ENCODE measurements at regions not wholly inside any gene's neighbourhood (a gene's known extent, or its start where the extent isn't known, plus 50 kb on each side); places are given as distances from the start of the nearest gene placed in this dataset.

GRCh38 chr6:116990679-116991078, 113.6 kb downstream of the RFX6 start:
- 0% methylated on average over 1 of the region's 1 CpG for WGBS (ENCODE audit: insufficient coverage, insufficient replicate concordance, low lambda C conversion rate, missing lambda C conversion rate)
- no peak overlapping the region for H3K4me3 ChIP-seq
- no peak overlapping the region for H3K9ac ChIP-seq (ENCODE audit: control insufficient read depth, insufficient read depth, low read length)
- no peak overlapping the region for H3K4me2 ChIP-seq (ENCODE audit: control insufficient read depth, insufficient read depth)
- ATAC-seq (no peak), DNase-seq (ENCODE audit: low read depth, low spot score) (no peak), FAIRE-seq (no peak)
- POLR2A ChIA-PET: no interaction called here
- no peaks in the 10 kb centered on the region for H3K79me2 ChIP-seq (ENCODE audit: control insufficient read depth, insufficient read depth, low read length)
- no peaks in the 10 kb centered on the region for H4K20me1 ChIP-seq (ENCODE audit: control insufficient read depth, insufficient read depth)
- intact Hi-C loops (cut with micrococcal nuclease; ENCODE audit: unreplicated experiment): no loop called here
- CTCF ChIA-PET: no interaction called here
- TF ChIP-seq EGR1 (IDR thresholded peaks at IDR 0.05; ENCODE audit: borderline replicate concordance in 1 of 2, low read depth in 2 of 2, low read length in 2 of 2): no peak
- no peak for TF ChIP-seq PBX3 (IDR thresholded peaks at IDR 0.05; ENCODE audit: insufficient replicate concordance, low read depth, low read length)
- TF ChIP-seq NFYB (IDR thresholded peaks at IDR 0.05; ENCODE audit: insufficient read depth, low read depth, low read length): no peak
- TF ChIP-seq EP300 (IDR thresholded peaks at IDR 0.05; ENCODE audit: borderline replicate concordance in 1 of 2, control insufficient read depth in 1 of 2, low read depth in 2 of 2, low read length in 2 of 2): no peak
- TF ChIP-seq IRF5 (IDR thresholded peaks at IDR 0.05; ENCODE audit: borderline replicate concordance): no peak
- TF ChIP-seq ZBED1 (IDR thresholded peaks at IDR 0.05; ENCODE audit: borderline replicate concordance): no peak
- TF ChIP-seq IRF4 (IDR thresholded peaks at IDR 0.05; ENCODE audit: low read depth, low read length): no peak
- TF ChIP-seq KDM1A (IDR thresholded peaks at IDR 0.05; ENCODE audit: borderline replicate concordance): no peak
- TF ChIP-seq POLR2AphosphoS5 (IDR thresholded peaks at IDR 0.05; ENCODE audit: low read length): no peak
- no peak for TF ChIP-seq CHD2 (IDR thresholded peaks at IDR 0.05; ENCODE audit: borderline replicate concordance, low read depth, low read length)
- no peak for TF ChIP-seq ZBTB33 (IDR thresholded peaks at IDR 0.05)
- no peak for TF ChIP-seq CREM (IDR thresholded peaks at IDR 0.05; ENCODE audit: low read depth)
- TF ChIP-seq SP1 (IDR thresholded peaks at IDR 0.05; ENCODE audit: low read depth, low read length): no peak
- no peak for TF ChIP-seq BRCA1 (IDR thresholded peaks at IDR 0.05; ENCODE audit: low read depth, low read length)
- TF ChIP-seq TAF1 (IDR thresholded peaks at IDR 0.05; ENCODE audit: borderline replicate concordance, low read depth, low read length): no peak
- no peak for TF ChIP-seq CTCF (IDR thresholded peaks at IDR 0.05 in 2 of 3, conservative IDR thresholded peaks at IDR 0.05 in 1 of 3; ENCODE audit: control insufficient read depth in 2 of 3, extremely low read depth in 1 of 3, insufficient read depth in 1 of 3, low read depth in 3 of 3, low read length in 3 of 3)
- no peak for TF ChIP-seq EED (IDR thresholded peaks at IDR 0.05; ENCODE audit: low read depth)
- TF ChIP-seq PAX5 (IDR thresholded peaks at IDR 0.05; ENCODE audit: borderline replicate concordance, low read depth, low read length): no peak
- no peaks in the 10 kb centered on the region for H3K27me3 ChIP-seq (replicated peaks in 1 of 2; ENCODE audit: control insufficient read depth in 2 of 2, insufficient read depth in 2 of 2, low read length in 1 of 2)
- H3K36me3 ChIP-seq (ENCODE audit: control insufficient read depth in 2 of 2, insufficient read depth in 2 of 2, low read length in 1 of 2): no peaks in the 10 kb centered on the region
- no peak overlapping the region for H2AFZ ChIP-seq (ENCODE audit: control insufficient read depth, low read depth, low read length)
- no TSS peak for BruUV-seq (replicated peaks)
- in situ Hi-C loops (cut with MboI): no loop called here
- no peaks in the 10 kb centered on the region for H3K4me1 ChIP-seq (ENCODE audit: control insufficient read depth, insufficient read depth, low read length)
- RAD21 ChIA-PET (ENCODE audit: unreplicated experiment): no interaction called here
- H3K9me3 ChIP-seq (replicated peaks; ENCODE audit: control insufficient read depth, insufficient read depth, low read length): no peaks in the 10 kb centered on the region
- SMC1A ChIA-PET (ENCODE audit: uncharacterized antibody, unreplicated experiment): no interaction called here
- H3K27ac ChIP-seq (ENCODE audit: control insufficient read depth, insufficient read depth): no peak overlapping the region
